Kidney glomerular epithelial cell (primary cell): ENCODE measurements at regions not wholly inside any gene's neighbourhood (a gene's known extent, or its start where the extent isn't known, plus 50 kb on each side); places are given as distances from the start of the nearest gene placed in this dataset.
"Not testable (repeated sequence)": the region's sequence is repeated elsewhere in the genome, so short reads cannot be mapped to it uniquely, and the experiment has no call there.

Experiments
- DNase-seq: peaks from one replicate; lab custom pipeline; 2025; lab: John Stamatoyannopoulos, UW

- DNase-seq, result no peak
These were observed 407.6 kb downstream of the RAB38 start for GRCh38 chr11:87767615-87768014.

- not testable (repeated sequence) for DNase-seq
These were observed 411.2 kb downstream of the RAB38 start for GRCh38 chr11:87764075-87764474.

- no peak for DNase-seq
These were observed 420.6 kb downstream of the RAB38 start for GRCh38 chr11:87754685-87755084.

GRCh38 chr11:87753143-87753542, 422.1 kb downstream of the RAB38 start:
- DNase-seq, result no peak

- DNase-seq, result no peak
These were observed 432.2 kb downstream of the RAB38 start for GRCh38 chr11:87743007-87743406.

- DNase-seq, result no peak
These were observed 434.3 kb downstream of the RAB38 start for GRCh38 chr11:87740968-87741367.

- DNase-seq, result no peak
These were observed 434.8 kb downstream of the RAB38 start for GRCh38 chr11:87740451-87740850.

GRCh38 chr11:87739766-87740165, 435.5 kb downstream of the RAB38 start:
- DNase-seq, result no peak

- no peak for DNase-seq
These were observed 436.0 kb downstream of the RAB38 start for GRCh38 chr11:87739261-87739660.

GRCh38 chr11:87736928-87737327, 438.3 kb downstream of the RAB38 start:
- DNase-seq, result no peak

GRCh38 chr11:87726506-87726905, 448.7 kb downstream of the RAB38 start:
- no peak for DNase-seq

GRCh38 chr11:87724358-87724757, 450.9 kb downstream of the RAB38 start:
- no peak for DNase-seq

- peak; percentile 21 for DNase-seq
These were observed 452.3 kb downstream of the RAB38 start for GRCh38 chr11:87722756-87723565.

- no peak for DNase-seq
These were observed 455.7 kb downstream of the RAB38 start for GRCh38 chr11:87719326-87720073.

GRCh38 chr11:87712802-87713202, 462.4 kb downstream of the RAB38 start:
- DNase-seq, result peak; percentile 9

GRCh38 chr11:87712391-87712790, 462.9 kb downstream of the RAB38 start:
- no peak for DNase-seq

- not testable (repeated sequence) for DNase-seq
These were observed 471.7 kb downstream of the RAB38 start for GRCh38 chr11:87703589-87703988.

- no peak for DNase-seq
These were observed 499.2 kb downstream of the RAB38 start for GRCh38 chr11:87675993-87676392.

- DNase-seq, result no peak
These were observed 508.5 kb downstream of the RAB38 start for GRCh38 chr11:87666730-87667129.

GRCh38 chr11:87662287-87662686, 513.0 kb downstream of the RAB38 start:
- DNase-seq, result no peak

GRCh38 chr11:87660926-87661660, 514.1 kb downstream of the RAB38 start:
- DNase-seq, result no peak

- no peak for DNase-seq
These were observed 515.4 kb downstream of the RAB38 start for GRCh38 chr11:87659807-87660206.

- DNase-seq, result no peak
These were observed 529.6 kb downstream of the RAB38 start for GRCh38 chr11:87645626-87646025.
